ENCODE measurements at regions not wholly inside any gene's neighbourhood (a gene's known extent, or its start where the extent isn't known, plus 50 kb on each side); places are given as distances from the start of the nearest gene placed in this dataset.
A peak's percentile ranks its signal among the peaks of the same experiment; 100 is the strongest.

DNA sequence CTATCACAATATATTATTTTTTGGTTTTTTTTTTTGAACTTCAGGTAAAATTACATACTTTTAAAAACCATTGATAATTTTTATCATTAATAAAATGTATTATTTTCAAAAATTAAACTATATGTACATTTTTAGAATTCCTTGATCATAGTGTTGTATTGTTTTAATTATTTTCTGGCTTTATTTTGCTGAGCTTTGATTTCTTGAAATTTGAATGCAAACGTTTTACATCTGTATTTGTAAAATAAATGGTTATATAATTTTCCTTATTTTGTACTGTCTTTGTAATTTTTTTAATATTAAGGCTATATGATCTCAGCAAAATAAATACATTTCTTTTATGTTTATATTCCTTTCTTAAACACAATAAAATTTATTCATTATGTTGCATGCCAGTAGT lies 125.6 kb downstream of the KIF2B start:
- Histone ChIP-seq H2AFZ (ENCODE audit: low read length) (no peak overlapping the region), H3K4me1 (ENCODE audit: insufficient read depth, low read length) (no peaks in the 10 kb centered on the region), H3K27ac (ENCODE audit: low read length) (no peak overlapping the region), H3K9ac (ENCODE audit: low read length) (no peak overlapping the region), H3K36me3 (ENCODE audit: low read depth, low read length) (no peaks in the 10 kb centered on the region), H3K4me3 (ENCODE audit: low read length) (no peak overlapping the region), H4K20me1 (ENCODE audit: low read length) (no peaks in the 10 kb centered on the region), H3K27me3 (ENCODE audit: low read length) (no peaks in the 10 kb centered on the region), H3K4me2 (ENCODE audit: low read length) (no peak overlapping the region), H3F3A (ENCODE audit: low read length, unreplicated experiment) (no peaks in the 10 kb centered on the region), H3K9me3 (ENCODE audit: low read length) (peaks cover 22% of the 10 kb centered on the region), H3K79me2 (ENCODE audit: low read length) (no peaks in the 10 kb centered on the region), H3K9me2 (replicated peaks; ENCODE audit: low read length) (no peaks in the 10 kb centered on the region)
- intact Hi-C loops (cut with micrococcal nuclease), result no loop called here
- DNase-seq (no peak), ATAC-seq (no peak)
- ChIA-PET CTCF (no interaction called here), POLR2A (ENCODE audit: unreplicated experiment) (no interaction called here)
- no peak for TF ChIP-seq EZH2phosphoT487 (IDR thresholded peaks at IDR 0.05; ENCODE audit: borderline replicate concordance, low read length)
- TF ChIP-seq, protein P1, sequence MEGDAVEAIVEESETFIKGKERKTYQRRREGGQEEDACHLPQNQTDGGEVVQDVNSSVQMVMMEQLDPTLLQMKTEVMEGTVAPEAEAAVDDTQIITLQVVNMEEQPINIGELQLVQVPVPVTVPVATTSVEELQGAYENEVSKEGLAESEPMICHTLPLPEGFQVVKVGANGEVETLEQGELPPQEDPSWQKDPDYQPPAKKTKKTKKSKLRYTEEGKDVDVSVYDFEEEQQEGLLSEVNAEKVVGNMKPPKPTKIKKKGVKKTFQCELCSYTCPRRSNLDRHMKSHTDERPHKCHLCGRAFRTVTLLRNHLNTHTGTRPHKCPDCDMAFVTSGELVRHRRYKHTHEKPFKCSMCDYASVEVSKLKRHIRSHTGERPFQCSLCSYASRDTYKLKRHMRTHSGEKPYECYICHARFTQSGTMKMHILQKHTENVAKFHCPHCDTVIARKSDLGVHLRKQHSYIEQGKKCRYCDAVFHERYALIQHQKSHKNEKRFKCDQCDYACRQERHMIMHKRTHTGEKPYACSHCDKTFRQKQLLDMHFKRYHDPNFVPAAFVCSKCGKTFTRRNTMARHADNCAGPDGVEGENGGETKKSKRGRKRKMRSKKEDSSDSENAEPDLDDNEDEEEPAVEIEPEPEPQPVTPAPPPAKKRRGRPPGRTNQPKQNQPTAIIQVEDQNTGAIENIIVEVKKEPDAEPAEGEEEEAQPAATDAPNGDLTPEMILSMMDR (conservative IDR thresholded peaks at IDR 0.05; ENCODE audit: low read depth, low read length), result no peak
- no peak for TF ChIP-seq EZH2 (IDR thresholded peaks at IDR 0.05; ENCODE audit: low read length, unreplicated experiment)
- no TSS peak for BruUV-seq (replicated peaks)

DNA sequence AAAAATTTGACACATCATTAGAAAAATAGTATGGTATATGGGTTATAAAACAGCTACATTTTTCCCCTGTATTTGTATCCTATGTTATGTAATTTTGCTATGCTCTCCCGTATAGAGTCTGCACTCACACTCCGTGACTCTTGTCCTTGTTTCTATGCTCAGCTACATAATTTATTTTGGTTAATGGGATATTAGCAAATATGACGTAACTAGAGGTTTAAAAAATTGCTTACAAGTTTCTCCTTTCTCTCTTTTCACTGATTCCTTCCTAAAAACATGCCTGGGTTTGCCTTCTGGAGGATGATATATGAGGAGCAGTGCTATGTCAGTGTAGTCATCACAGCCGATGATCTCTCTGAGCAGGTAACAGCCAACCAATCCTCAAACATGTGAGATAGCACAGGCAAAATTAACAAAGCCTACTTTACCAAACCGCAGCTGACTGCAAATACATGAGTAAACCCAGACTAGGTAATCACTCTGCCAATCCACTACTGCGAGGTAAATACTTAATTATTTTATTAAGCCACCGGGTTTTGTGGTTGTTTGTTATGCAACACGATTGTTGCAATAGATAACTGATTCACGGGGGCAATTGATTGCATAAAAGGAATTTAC lies 126.9 kb downstream of the KIF2B start:
- H3F3A ChIP-seq (ENCODE audit: low read length, unreplicated experiment), result no peaks in the 10 kb centered on the region
- POLR2A ChIA-PET (ENCODE audit: unreplicated experiment), result no interaction called here
- no peaks in the 10 kb centered on the region for H3K9me2 ChIP-seq (replicated peaks; ENCODE audit: low read length)
- no peaks in the 10 kb centered on the region for H3K27me3 ChIP-seq (ENCODE audit: low read length)
- BruUV-seq (replicated peaks), result no TSS peak
- H3K4me1 ChIP-seq (ENCODE audit: insufficient read depth, low read length), result no peaks in the 10 kb centered on the region
- no peaks in the 10 kb centered on the region for H3K79me2 ChIP-seq (ENCODE audit: low read length)
- TF ChIP-seq EZH2 (IDR thresholded peaks at IDR 0.05; ENCODE audit: low read length, unreplicated experiment), result no peak
- TF ChIP-seq, protein P1 (conservative IDR thresholded peaks at IDR 0.05; ENCODE audit: low read depth, low read length), result no peak
- no peak for TF ChIP-seq EZH2phosphoT487 (IDR thresholded peaks at IDR 0.05; ENCODE audit: borderline replicate concordance, low read length)
- intact Hi-C loops (cut with micrococcal nuclease), result no loop called here
- no peak overlapping the region for H3K4me3 ChIP-seq (ENCODE audit: low read length)
- ATAC-seq (no peak), DNase-seq (no peak)
- CTCF ChIA-PET, result no interaction called here
- peaks cover 33% of the 10 kb centered on the region for H3K9me3 ChIP-seq (ENCODE audit: low read length)
- H3K9ac ChIP-seq (ENCODE audit: low read length), result no peak overlapping the region
- H3K36me3 ChIP-seq (ENCODE audit: low read depth, low read length), result no peaks in the 10 kb centered on the region
- H3K4me2 ChIP-seq (ENCODE audit: low read length), result no peak overlapping the region
- H3K27ac ChIP-seq (ENCODE audit: low read length), result no peak overlapping the region
- H4K20me1 ChIP-seq (ENCODE audit: low read length), result no peaks in the 10 kb centered on the region
- H2AFZ ChIP-seq (ENCODE audit: low read length), result no peak overlapping the region

DNA sequence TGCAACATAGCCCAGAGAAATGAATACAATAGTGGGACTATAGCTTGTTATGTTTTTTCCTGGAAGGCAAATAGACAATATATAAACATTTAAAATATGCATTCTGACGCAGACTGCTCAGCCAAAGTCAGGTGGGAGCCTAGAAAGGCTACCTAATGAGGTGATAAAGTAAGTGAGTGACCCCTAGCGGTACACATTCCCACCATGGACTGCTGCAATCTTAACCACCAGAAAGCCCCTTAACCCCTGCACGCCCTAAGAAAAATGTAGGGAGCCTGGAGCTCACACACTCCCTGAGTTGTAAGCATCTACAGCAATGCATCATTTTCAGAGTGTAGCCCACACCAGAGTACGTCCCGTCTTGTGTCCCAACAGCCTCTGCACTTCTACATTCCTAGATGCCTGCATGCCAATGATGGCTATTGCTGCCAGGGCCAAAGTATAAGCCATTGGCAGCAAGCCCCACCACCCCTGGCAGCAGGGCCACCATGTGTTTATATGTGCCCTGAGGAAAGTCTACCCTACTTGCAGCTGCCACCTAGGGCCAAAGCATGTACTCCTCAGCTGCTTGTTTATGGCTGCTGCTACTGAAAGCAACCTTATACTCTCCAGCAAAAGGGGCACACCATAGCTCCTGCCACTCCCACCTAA lies 127.6 kb downstream of the KIF2B start:
- H3K36me3 ChIP-seq (ENCODE audit: low read depth, low read length), result no peaks in the 10 kb centered on the region
- H3K4me3 ChIP-seq (ENCODE audit: low read length), result no peak overlapping the region
- DNase-seq (no peak), ATAC-seq (no peak)
- no peak overlapping the region for H3K9ac ChIP-seq (ENCODE audit: low read length)
- H3K27ac ChIP-seq (ENCODE audit: low read length), result no peak overlapping the region
- no peaks in the 10 kb centered on the region for H3K4me1 ChIP-seq (ENCODE audit: insufficient read depth, low read length)
- BruUV-seq (replicated peaks), result no TSS peak
- peaks cover 39% of the 10 kb centered on the region for H3K9me3 ChIP-seq (ENCODE audit: low read length)
- H3K79me2 ChIP-seq (ENCODE audit: low read length), result no peaks in the 10 kb centered on the region
- H3K27me3 ChIP-seq (ENCODE audit: low read length), result no peaks in the 10 kb centered on the region
- TF ChIP-seq, protein P1 (conservative IDR thresholded peaks at IDR 0.05; ENCODE audit: low read depth, low read length), result 0 out of 2 replicates have a peak, but pooled peaks have one; percentile 24
- no peak for TF ChIP-seq EZH2 (IDR thresholded peaks at IDR 0.05; ENCODE audit: low read length, unreplicated experiment)
- POLR2A ChIA-PET (ENCODE audit: unreplicated experiment), result no interaction called here
- H3F3A ChIP-seq (ENCODE audit: low read length, unreplicated experiment), result no peaks in the 10 kb centered on the region
- H3K4me2 ChIP-seq (ENCODE audit: low read length), result no peak overlapping the region
- CTCF ChIA-PET, result no interaction called here
- no peak overlapping the region for H2AFZ ChIP-seq (ENCODE audit: low read length)
- H3K9me2 ChIP-seq (replicated peaks; ENCODE audit: low read length), result no peaks in the 10 kb centered on the region
- H4K20me1 ChIP-seq (ENCODE audit: low read length), result no peaks in the 10 kb centered on the region
- intact Hi-C loops (cut with micrococcal nuclease), result no loop called here
